SK-N-SH (cell line): ENCODE measurements at regions not wholly inside any gene's neighbourhood (a gene's known extent, or its start where the extent isn't known, plus 50 kb on each side); places are given as distances from the start of the nearest gene placed in this dataset.

Experiments
- CTCF ChIA-PET: fragments of 300-600, 350-600 bp; formaldehyde crosslinking; extraction: SDS; loops from one replicate; lab custom pipeline; 2021; lab: Yijun Ruan, JAX
- POLR2A ChIA-PET: fragments of 350-600 bp; sonication (Branson Sonifier 250); formaldehyde crosslinking; extraction: SDS; loops from one replicate; lab custom pipeline; 2020; ENCODE audit warnings: antibody characterized with exemption, inconsistent platforms; lab: Yijun Ruan, JAX
- DNase-seq: peaks from one replicate; pipeline ENCODE4 v3.0.0; 2012
- H2AFZ ChIP-seq: fragments of 200-600 bp; sonication (generic); 2 replicates; pipeline ENCODE4 v1.8.1; 2016; ENCODE audit warnings: antibody characterized with exemption, mild to moderate bottlenecking, low read depth
- H3F3A ChIP-seq: fragments of 200-600 bp; sonication (generic); replicated peaks from 2 replicates; pipeline ENCODE3; 2016; ENCODE audit warnings: antibody characterized with exemption, mild to moderate bottlenecking; ENCODE audit not compliant: insufficient read depth
- H3K27ac ChIP-seq, 2 experiments: fragments of 200-500 bp in 1 of 2; fragments of 200-600 bp in 1 of 2; sonication (Bioruptor generic) in 1 of 2; sonication (generic), shearing (Covaris generic) in 1 of 2; 2 replicates each; pipeline versions ENCODE4 v1.5.1 to v1.6.1; 2014 to 2016; ENCODE audit warnings: low read depth in 2 of 2, inconsistent platforms in 1 of 2, low read length in 1 of 2, mild to moderate bottlenecking in 1 of 2, mixed read lengths in 1 of 2
- H3K27me3 ChIP-seq: fragments of 200-600 bp; sonication (generic), shearing (Covaris generic); 2 replicates; pipeline ENCODE4 v1.6.1; 2016; ENCODE audit warnings: mixed run types; ENCODE audit not compliant: insufficient read depth
- H3K36me3 ChIP-seq, 2 experiments: fragments of 200-500 bp in 1 of 2; fragments of 200-600 bp in 1 of 2; sonication (Bioruptor generic) in 1 of 2; sonication (generic) in 1 of 2; replicated peaks in 1 of 2; 2 replicates each; pipeline versions ENCODE3 to v1.5.1; 2014 to 2016; ENCODE audit warnings: low read length in 1 of 2, mild to moderate bottlenecking in 1 of 2; ENCODE audit not compliant: insufficient read depth in 2 of 2, control insufficient read depth in 1 of 2
- H3K4me1 ChIP-seq, 2 experiments: fragments of 200-500 bp in 1 of 2; fragments of 200-600 bp in 1 of 2; sonication (Bioruptor generic) in 1 of 2; sonication (generic), shearing (Covaris generic) in 1 of 2; 2 replicates each; pipeline versions ENCODE4 v1.5.1 to v1.6.1; 2014 to 2016; ENCODE audit warnings: low read depth in 1 of 2, low read length in 1 of 2, mixed run types in 1 of 2; ENCODE audit not compliant: insufficient read depth in 2 of 2, control insufficient read depth in 1 of 2
- H3K4me2 ChIP-seq: fragments of 200-600 bp; sonication (generic), shearing (Covaris generic); 2 replicates; pipeline ENCODE4 v1.6.1; 2017; ENCODE audit warnings: mixed run types
- H3K4me3 ChIP-seq, 2 experiments: fragments of 200-500 bp in 1 of 2; fragments of 200-600 bp in 1 of 2; sonication (Bioruptor generic) in 1 of 2; sonication (generic), shearing (Covaris generic) in 1 of 2; 2 replicates each; pipeline versions ENCODE4 v1.5.1 to v1.8.1; 2014 to 2016; ENCODE audit warnings: low read depth in 2 of 2, inconsistent platforms in 1 of 2, low read length in 1 of 2, mild to moderate bottlenecking in 1 of 2, mixed read lengths in 1 of 2, moderate library complexity in 1 of 2
- H3K79me2 ChIP-seq: fragments of 200-600 bp; sonication (generic); 2 replicates; pipeline ENCODE4 v1.8.1; 2017; ENCODE audit warnings: mild to moderate bottlenecking; ENCODE audit not compliant: insufficient read depth
- H3K9ac ChIP-seq: fragments of 200-600 bp; sonication (generic); 2 replicates; pipeline ENCODE4 v1.6.1; 2017; ENCODE audit warnings: mixed run types
- H3K9me2 ChIP-seq: fragments of 200-600 bp; sonication (generic); 2 replicates; pipeline ENCODE4 v1.6.1; 2017; ENCODE audit warnings: mixed run types
- H3K9me3 ChIP-seq: fragments of 200-600 bp; sonication (generic); 2 replicates; pipeline ENCODE4 v1.6.1; 2017; ENCODE audit warnings: mixed run types, mild to moderate bottlenecking, moderate library complexity
- H4K20me1 ChIP-seq: fragments of 200-600 bp; sonication (generic); 2 replicates; pipeline ENCODE4 v1.6.1; 2017; ENCODE audit warnings: mild to moderate bottlenecking, mixed run types; ENCODE audit not compliant: insufficient read depth
- ELF1 ChIP-seq: IDR thresholded peaks from 2 replicates; pipeline ENCODE4 v1.4.0; 2012
- EP300 ChIP-seq, 2 experiments: IDR thresholded peaks; 2 replicates each; pipeline versions ENCODE4 v1.4.0 to v1.6.1; 2012; ENCODE audit warnings: borderline replicate concordance in 1 of 2, low read depth in 1 of 2, low read length in 1 of 2
- FOSL2 ChIP-seq: IDR thresholded peaks from 2 replicates; pipeline ENCODE4 v1.4.0; 2012; ENCODE audit warnings: low read depth, mild to moderate bottlenecking, moderate library complexity, borderline replicate concordance
- GABPA ChIP-seq: IDR thresholded peaks from 2 replicates; pipeline ENCODE4 v1.4.0; 2012; ENCODE audit warnings: low read depth, mild to moderate bottlenecking
- GATA2 ChIP-seq: sonication (generic); formaldehyde crosslinking; IDR thresholded peaks from 2 replicates; pipeline ENCODE4 v1.5.0; 2020; ENCODE audit warnings: mild to moderate bottlenecking, missing genetic modification reagents
- JUND ChIP-seq: IDR thresholded peaks from 2 replicates; pipeline ENCODE4 v1.4.0; 2012
- MAX ChIP-seq: IDR thresholded peaks from 2 replicates; pipeline ENCODE4 v1.4.0; 2012; ENCODE audit warnings: low read depth
- MXI1 ChIP-seq: IDR thresholded peaks from 2 replicates; pipeline ENCODE4 v1.6.1; 2012; ENCODE audit warnings: mild to moderate bottlenecking, low read depth, low read length, improper control_type of control experiment
- NFIC ChIP-seq: IDR thresholded peaks from 2 replicates; pipeline ENCODE4 v1.4.0; 2012; ENCODE audit warnings: borderline replicate concordance
- NRF1 ChIP-seq: IDR thresholded peaks from 2 replicates; pipeline ENCODE4 v1.6.1; 2012; ENCODE audit warnings: low read depth, mild to moderate bottlenecking, low read length
- RCOR1 ChIP-seq: fragments of 150-350 bp; IDR thresholded peaks from 2 replicates; pipeline ENCODE4 v1.6.1; 2017; ENCODE audit warnings: antibody characterized with exemption, low read length
- REST ChIP-seq: IDR thresholded peaks from 2 replicates; pipeline ENCODE4 v1.6.1; 2012; ENCODE audit warnings: mild to moderate bottlenecking, low read depth, low read length, moderate library complexity
- SMC3 ChIP-seq: IDR thresholded peaks from 2 replicates; pipeline ENCODE4 v1.6.1; 2012; ENCODE audit warnings: low read depth, low read length, improper control_type of control experiment
- TCF12 ChIP-seq: IDR thresholded peaks from 2 replicates; pipeline ENCODE4 v1.4.0; 2012
- WGBS: methylation state at CpG from one replicate; pipeline ENCODE4 v1.1.6; 2017; ENCODE audit warnings: low lambda C conversion rate; 5-methylcytosine and 5-hydroxymethylcytosine counted together
- TF ChIP-seq, protein P1 (sequence below): IDR thresholded peaks from 2 replicates; pipeline ENCODE4; 2012
- TF ChIP-seq, protein P2 (sequence below): fragments of 150-350 bp; IDR thresholded peaks from 2 replicates; pipeline ENCODE4 v1.6.1; 2017; ENCODE audit warnings: antibody characterized with exemption, low read length, low read depth, borderline replicate concordance
- TF ChIP-seq, protein P3 (sequence below): IDR thresholded peaks from 2 replicates; pipeline ENCODE4 v1.4.0; 2012; ENCODE audit warnings: low read depth, borderline replicate concordance

GRCh38 chr3:110623571-110623970 is 448.0 kb upstream of the NECTIN3 start:
- H3K9me2 ChIP-seq: no peaks in the 10 kb centered on the region
- WGBS: 32% methylated on average over 1 of the region's 1 CpG
- ChIA-PET CTCF (interaction anchor here (0.6 kb wide), 1 partner anchor 464 kb away, joined by 3 read pairs; no protein-coding TSS in a partner anchor), POLR2A (no interaction called here)
- no peak overlapping the region for H3K4me3 ChIP-seq
- no peaks in the 10 kb centered on the region for H3K9me3 ChIP-seq
- H3K27ac ChIP-seq: no peak overlapping the region
- no peak overlapping the region for H3K4me2 ChIP-seq
- DNase-seq: no peak
- no peak overlapping the region for H3K9ac ChIP-seq
- no peaks in the 10 kb centered on the region for H3K27me3 ChIP-seq
- TF ChIP-seq EP300 (IDR thresholded peaks at IDR 0.05; ENCODE audit: borderline replicate concordance in 1 of 2, low read depth in 1 of 2, low read length in 1 of 2): no peak
- TF ChIP-seq ELF1: no peak
- TF ChIP-seq NFIC: no peak
- no peak for TF ChIP-seq RCOR1
- no peak for TF ChIP-seq REST
- no peak for TF ChIP-seq GABPA
- TF ChIP-seq NRF1: no peak
- no peak for TF ChIP-seq JUND
- TF ChIP-seq, protein P1, sequence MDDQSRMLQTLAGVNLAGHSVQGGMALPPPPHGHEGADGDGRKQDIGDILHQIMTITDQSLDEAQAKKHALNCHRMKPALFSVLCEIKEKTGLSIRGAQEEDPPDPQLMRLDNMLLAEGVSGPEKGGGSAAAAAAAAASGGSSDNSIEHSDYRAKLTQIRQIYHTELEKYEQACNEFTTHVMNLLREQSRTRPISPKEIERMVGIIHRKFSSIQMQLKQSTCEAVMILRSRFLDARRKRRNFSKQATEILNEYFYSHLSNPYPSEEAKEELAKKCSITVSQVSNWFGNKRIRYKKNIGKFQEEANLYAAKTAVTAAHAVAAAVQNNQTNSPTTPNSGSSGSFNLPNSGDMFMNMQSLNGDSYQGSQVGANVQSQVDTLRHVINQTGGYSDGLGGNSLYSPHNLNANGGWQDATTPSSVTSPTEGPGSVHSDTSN: no peak
- TF ChIP-seq MAX: no peak
- TF ChIP-seq, protein P2, sequence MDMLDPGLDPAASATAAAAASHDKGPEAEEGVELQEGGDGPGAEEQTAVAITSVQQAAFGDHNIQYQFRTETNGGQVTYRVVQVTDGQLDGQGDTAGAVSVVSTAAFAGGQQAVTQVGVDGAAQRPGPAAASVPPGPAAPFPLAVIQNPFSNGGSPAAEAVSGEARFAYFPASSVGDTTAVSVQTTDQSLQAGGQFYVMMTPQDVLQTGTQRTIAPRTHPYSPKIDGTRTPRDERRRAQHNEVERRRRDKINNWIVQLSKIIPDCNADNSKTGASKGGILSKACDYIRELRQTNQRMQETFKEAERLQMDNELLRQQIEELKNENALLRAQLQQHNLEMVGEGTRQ: no peak
- TF ChIP-seq, protein P3, sequence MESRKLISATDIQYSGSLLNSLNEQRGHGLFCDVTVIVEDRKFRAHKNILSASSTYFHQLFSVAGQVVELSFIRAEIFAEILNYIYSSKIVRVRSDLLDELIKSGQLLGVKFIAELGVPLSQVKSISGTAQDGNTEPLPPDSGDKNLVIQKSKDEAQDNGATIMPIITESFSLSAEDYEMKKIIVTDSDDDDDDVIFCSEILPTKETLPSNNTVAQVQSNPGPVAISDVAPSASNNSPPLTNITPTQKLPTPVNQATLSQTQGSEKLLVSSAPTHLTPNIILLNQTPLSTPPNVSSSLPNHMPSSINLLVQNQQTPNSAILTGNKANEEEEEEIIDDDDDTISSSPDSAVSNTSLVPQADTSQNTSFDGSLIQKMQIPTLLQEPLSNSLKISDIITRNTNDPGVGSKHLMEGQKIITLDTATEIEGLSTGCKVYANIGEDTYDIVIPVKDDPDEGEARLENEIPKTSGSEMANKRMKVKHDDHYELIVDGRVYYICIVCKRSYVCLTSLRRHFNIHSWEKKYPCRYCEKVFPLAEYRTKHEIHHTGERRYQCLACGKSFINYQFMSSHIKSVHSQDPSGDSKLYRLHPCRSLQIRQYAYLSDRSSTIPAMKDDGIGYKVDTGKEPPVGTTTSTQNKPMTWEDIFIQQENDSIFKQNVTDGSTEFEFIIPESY: no peak
- no peak for TF ChIP-seq GATA2 (CRISPR knock-in tag)
- TF ChIP-seq FOSL2: no peak
- no peak for TF ChIP-seq SMC3
- no peak for TF ChIP-seq MXI1
- no peak for TF ChIP-seq TCF12
- H2AFZ ChIP-seq: 0 out of 2 replicates have a peak overlapping the region, but pooled peaks have one; percentile 27
- no peaks in the 10 kb centered on the region for H4K20me1 ChIP-seq
- H3K79me2 ChIP-seq: no peaks in the 10 kb centered on the region
- H3F3A ChIP-seq: no peaks in the 10 kb centered on the region
- H3K36me3 ChIP-seq: no peaks in the 10 kb centered on the region
- no peaks in the 10 kb centered on the region for H3K4me1 ChIP-seq
